Fibroblast of the aortic adventitia (primary cell): ENCODE measurements at regions not wholly inside any gene's neighbourhood (a gene's known extent, or its start where the extent isn't known, plus 50 kb on each side); places are given as distances from the start of the nearest gene placed in this dataset.

Experiments
- DNase-seq: peaks from one replicate; pipeline ENCODE4 v3.0.0-alpha.2; 2010; ENCODE audit warnings: low read depth
- H3K4me3 ChIP-seq: 2 replicates; pipeline ENCODE4 v1.5.1; 2011; ENCODE audit warnings: low read depth, mild to moderate bottlenecking, control low read depth, low read length, moderate library complexity
- CTCF ChIP-seq: IDR thresholded peaks from 2 replicates; pipeline ENCODE4 v1.5.1; 2011; ENCODE audit warnings: mild to moderate bottlenecking, low read length, control low read depth, inconsistent platforms; ENCODE audit not compliant: insufficient read depth

- no peak overlapping the region for H3K4me3 ChIP-seq
- no peak for DNase-seq
- TF ChIP-seq CTCF: no peak
These were observed 501.8 kb downstream of the BCL11B start for GRCh38 chr14:98770151-98770550.

GRCh38 chr14:98773814-98774213 lies 498.2 kb downstream of the BCL11B start:
- TF ChIP-seq CTCF: no peak
- no peak for DNase-seq
- H3K4me3 ChIP-seq: no peak overlapping the region

- no peak for TF ChIP-seq CTCF
These were observed 496.1 kb downstream of the BCL11B start for GRCh38 chr14:98775892-98776291.

GRCh38 chr14:98782062-98782461 lies 489.9 kb downstream of the BCL11B start:
- no peak for DNase-seq

More at GRCh38 chr14:98775892-98776291, 496.1 kb downstream of the BCL11B start:
- DNase-seq: no peak
- no peak overlapping the region for H3K4me3 ChIP-seq

GRCh38 chr14:98785578-98785977 lies 486.4 kb downstream of the BCL11B start:
- no peak for TF ChIP-seq CTCF
- DNase-seq: no peak
- no peak overlapping the region for H3K4me3 ChIP-seq

More at GRCh38 chr14:98782062-98782461, 489.9 kb downstream of the BCL11B start:
- no peak for TF ChIP-seq CTCF
- H3K4me3 ChIP-seq: no peak overlapping the region

- no peak for TF ChIP-seq CTCF
- no peak for DNase-seq
- no peak overlapping the region for H3K4me3 ChIP-seq
These were observed 485.5 kb downstream of the BCL11B start for GRCh38 chr14:98786456-98786855.

GRCh38 chr14:98791661-98792060 lies 480.3 kb downstream of the BCL11B start:
- no peak for TF ChIP-seq CTCF
- DNase-seq: no peak
- H3K4me3 ChIP-seq: no peak overlapping the region
